HEK293 (cell line): ENCODE measurements at regions not wholly inside any gene's neighbourhood (a gene's known extent, or its start where the extent isn't known, plus 50 kb on each side); places are given as distances from the start of the nearest gene placed in this dataset.

ENCODE experiments used
- CTCF ChIA-PET: fragments of 350-600 bp; formaldehyde crosslinking; extraction: SDS; loops from one replicate; lab custom pipeline; 2021; ENCODE audit warnings: antibody characterized with exemption; lab: Yijun Ruan, JAX
- POLR2A ChIA-PET: fragments of 300-600 bp; formaldehyde crosslinking; extraction: SDS; loops from one replicate; lab custom pipeline; 2020; ENCODE audit warnings: antibody characterized with exemption, inconsistent platforms; lab: Yijun Ruan, JAX
- H3K27ac ChIP-seq: fragments of 200-500 bp; sonication (Bioruptor generic); 2 replicates; pipeline ENCODE4 v1.5.1; 2014; ENCODE audit warnings: low read depth, low read length, control low read depth, inconsistent platforms; ENCODE audit errors: extremely low read depth
- H3K36me3 ChIP-seq, 2 experiments: fragments of 200-500 bp in 1 of 2; sonication (Bioruptor generic) in 1 of 2; 1 replicate in 1 of 2; 2 replicates in 1 of 2; pipeline ENCODE4 v1.5.1; 2014 to 2017; ENCODE audit warnings: inconsistent platforms in 2 of 2, low read length in 2 of 2; ENCODE audit not compliant: control insufficient read depth in 2 of 2, insufficient read depth in 1 of 2
- H3K4me1 ChIP-seq: fragments of 200-500 bp; sonication (Bioruptor generic); 2 replicates; pipeline ENCODE4 v1.5.1; 2014; ENCODE audit warnings: mild to moderate bottlenecking, low read length, inconsistent platforms; ENCODE audit not compliant: control insufficient read depth, insufficient read depth
- H3K4me3 ChIP-seq: 2 replicates; pipeline ENCODE4 v1.5.1; 2011; ENCODE audit warnings: low read depth, mild to moderate bottlenecking, control low read depth, low read length, moderate library complexity
- H3K9me3 ChIP-seq: fragments of 200-500 bp; sonication (Bioruptor generic); 2 replicates; pipeline ENCODE4 v1.5.1; 2014; ENCODE audit warnings: low read depth, low read length, inconsistent platforms; ENCODE audit not compliant: control insufficient read depth, insufficient read depth
- EGR2 ChIP-seq: fragments of 450-650 bp; formaldehyde crosslinking; IDR thresholded peaks from 2 replicates; pipeline ENCODE4 v1.5.1; 2016; ENCODE audit warnings: low read depth, missing biosample characterization, missing genetic modification characterization
- FEZF1 ChIP-seq: fragments of 450-650 bp; formaldehyde crosslinking; IDR thresholded peaks from 2 replicates; pipeline ENCODE4 v1.5.1; 2016; ENCODE audit warnings: missing biosample characterization, missing genetic modification characterization
- YY2 ChIP-seq: fragments of 450-650 bp; formaldehyde crosslinking; IDR thresholded peaks from 2 replicates; pipeline ENCODE4 v1.5.1; 2016; ENCODE audit warnings: missing biosample characterization, missing genetic modification characterization
- ZBTB26 ChIP-seq: fragments of 450-650 bp; formaldehyde crosslinking; optimal IDR thresholded peaks from 2 replicates; pipeline ENCODE3; 2016; ENCODE audit warnings: missing biosample characterization, mild to moderate bottlenecking, missing genetic modification characterization
- ZFHX2 ChIP-seq: fragments of 450-650 bp; formaldehyde crosslinking; conservative IDR thresholded peaks from 2 replicates; pipeline ENCODE4 v1.5.1; 2016; ENCODE audit warnings: missing biosample characterization, missing genetic modification characterization
- ZFP37 ChIP-seq: fragments of 450-650 bp; formaldehyde crosslinking; IDR thresholded peaks from 2 replicates; pipeline ENCODE4 v1.5.1; 2016; ENCODE audit warnings: missing biosample characterization, missing genetic modification characterization
- ZIC2 ChIP-seq: fragments of 450-650 bp; formaldehyde crosslinking; IDR thresholded peaks from 2 replicates; pipeline ENCODE4 v1.5.1; 2016; ENCODE audit warnings: missing biosample characterization, missing genetic modification characterization
- ZNF114 ChIP-seq: fragments of 450-650 bp; formaldehyde crosslinking; IDR thresholded peaks from 2 replicates; pipeline ENCODE4 v1.5.0; 2017; ENCODE audit warnings: missing biosample characterization, missing genetic modification characterization
- ZNF174 ChIP-seq: fragments of 450-650 bp; formaldehyde crosslinking; IDR thresholded peaks from 2 replicates; pipeline ENCODE4 v1.5.0; 2017; ENCODE audit warnings: missing biosample characterization, mild to moderate bottlenecking, missing genetic modification characterization
- ZNF202 ChIP-seq: fragments of 450-650 bp; formaldehyde crosslinking; IDR thresholded peaks from 2 replicates; pipeline ENCODE4 v1.5.1; 2016; ENCODE audit warnings: missing biosample characterization, missing genetic modification characterization, borderline replicate concordance
- ZNF211 ChIP-seq: fragments of 450-650 bp; formaldehyde crosslinking; IDR thresholded peaks from 2 replicates; pipeline ENCODE4 v1.5.1; 2016; ENCODE audit warnings: low read depth, missing biosample characterization, missing genetic modification characterization
- ZNF354C ChIP-seq: fragments of 450-650 bp; formaldehyde crosslinking; IDR thresholded peaks from 2 replicates; pipeline ENCODE4 v1.5.1; 2016; ENCODE audit warnings: missing biosample characterization, missing genetic modification characterization, low read depth, borderline replicate concordance
- ZNF423 ChIP-seq: fragments of 450-650 bp; formaldehyde crosslinking; IDR thresholded peaks from 2 replicates; pipeline ENCODE4 v1.5.1; 2016; ENCODE audit warnings: missing biosample characterization, missing genetic modification characterization
- ZNF501 ChIP-seq: fragments of 450-650 bp; formaldehyde crosslinking; IDR thresholded peaks from 2 replicates; pipeline ENCODE4 v1.5.1; 2016; ENCODE audit warnings: missing biosample characterization, missing genetic modification characterization
- ZNF585B ChIP-seq: fragments of 450-650 bp; formaldehyde crosslinking; IDR thresholded peaks from 2 replicates; pipeline ENCODE4 v1.5.1; 2016; ENCODE audit warnings: missing biosample characterization, missing genetic modification characterization
- ZNF596 ChIP-seq: fragments of 450-650 bp; IDR thresholded peaks from 2 replicates; pipeline ENCODE4 v1.5.0; 2018; ENCODE audit warnings: missing biosample characterization, mild to moderate bottlenecking, missing genetic modification characterization, moderate library complexity
- ZNF610 ChIP-seq: fragments of 450-650 bp; formaldehyde crosslinking; IDR thresholded peaks from 2 replicates; pipeline ENCODE4 v1.5.1; 2016; ENCODE audit warnings: missing biosample characterization, missing genetic modification characterization, borderline replicate concordance
- ZNF677 ChIP-seq: fragments of 450-650 bp; IDR thresholded peaks from 2 replicates; pipeline ENCODE4 v1.5.0; 2018; ENCODE audit warnings: missing biosample characterization, mild to moderate bottlenecking, missing genetic modification characterization, moderate library complexity
- ZNF747 ChIP-seq: fragments of 450-650 bp; formaldehyde crosslinking; IDR thresholded peaks from 2 replicates; pipeline ENCODE4 v1.5.1; 2016; ENCODE audit warnings: missing biosample characterization, missing genetic modification characterization
- ZNF776 ChIP-seq: fragments of 450-650 bp; formaldehyde crosslinking; IDR thresholded peaks from 2 replicates; pipeline ENCODE4 v1.5.0; 2017; ENCODE audit warnings: missing biosample characterization, missing genetic modification characterization, borderline replicate concordance
- ZNF837 ChIP-seq: fragments of 450-650 bp; formaldehyde crosslinking; IDR thresholded peaks from 2 replicates; pipeline ENCODE4 v1.5.1; 2016; ENCODE audit warnings: missing biosample characterization, missing genetic modification characterization
- ZSCAN23 ChIP-seq: fragments of 450-650 bp; formaldehyde crosslinking; IDR thresholded peaks from 2 replicates; pipeline ENCODE4 v1.5.1; 2016; ENCODE audit warnings: missing biosample characterization, missing genetic modification characterization
- TF ChIP-seq, protein P1 (sequence below): fragments of 450-650 bp; formaldehyde crosslinking; IDR thresholded peaks from 2 replicates; pipeline ENCODE4 v1.5.1; 2016; ENCODE audit warnings: missing biosample characterization, missing genetic modification characterization
- TF ChIP-seq, protein P2 (sequence below): fragments of 450-650 bp; formaldehyde crosslinking; IDR thresholded peaks from 2 replicates; pipeline ENCODE4 v1.5.1; 2016; ENCODE audit warnings: missing biosample characterization, missing genetic modification characterization
- TF ChIP-seq, protein P3 (sequence below): fragments of 450-650 bp; formaldehyde crosslinking; IDR thresholded peaks from 2 replicates; pipeline ENCODE4 v1.5.1; 2016; ENCODE audit warnings: missing biosample characterization, missing genetic modification characterization

DNA sequence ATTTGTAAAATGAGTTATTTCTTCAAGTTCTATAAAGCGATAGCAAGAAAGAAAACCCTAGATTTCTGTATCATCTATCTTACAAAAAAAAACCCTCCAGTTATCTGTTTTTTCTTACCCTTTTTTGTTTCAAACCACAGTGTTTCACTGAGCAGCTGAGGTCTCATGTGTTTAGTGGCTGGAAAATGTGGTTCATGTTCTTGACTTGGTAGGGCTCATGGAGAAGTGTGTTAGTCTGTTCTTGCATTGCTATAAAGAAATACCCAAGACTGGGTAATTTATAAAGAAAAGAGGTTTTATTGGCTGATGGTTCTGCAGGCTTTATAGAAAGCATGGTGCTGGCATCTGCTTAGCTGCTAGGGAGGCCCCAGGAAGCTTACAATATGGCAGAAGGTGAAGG, 147.3 kb upstream of the NABP1 start (continued):
- TF ChIP-seq ZNF211 (tag by site-specific recombination) (no peak), ZNF114 (no peak), ZNF501 (tag by site-specific recombination) (no peak), ZNF776 (no peak), EGR2 (tag by site-specific recombination) (no peak)
- TF ChIP-seq, protein P1, sequence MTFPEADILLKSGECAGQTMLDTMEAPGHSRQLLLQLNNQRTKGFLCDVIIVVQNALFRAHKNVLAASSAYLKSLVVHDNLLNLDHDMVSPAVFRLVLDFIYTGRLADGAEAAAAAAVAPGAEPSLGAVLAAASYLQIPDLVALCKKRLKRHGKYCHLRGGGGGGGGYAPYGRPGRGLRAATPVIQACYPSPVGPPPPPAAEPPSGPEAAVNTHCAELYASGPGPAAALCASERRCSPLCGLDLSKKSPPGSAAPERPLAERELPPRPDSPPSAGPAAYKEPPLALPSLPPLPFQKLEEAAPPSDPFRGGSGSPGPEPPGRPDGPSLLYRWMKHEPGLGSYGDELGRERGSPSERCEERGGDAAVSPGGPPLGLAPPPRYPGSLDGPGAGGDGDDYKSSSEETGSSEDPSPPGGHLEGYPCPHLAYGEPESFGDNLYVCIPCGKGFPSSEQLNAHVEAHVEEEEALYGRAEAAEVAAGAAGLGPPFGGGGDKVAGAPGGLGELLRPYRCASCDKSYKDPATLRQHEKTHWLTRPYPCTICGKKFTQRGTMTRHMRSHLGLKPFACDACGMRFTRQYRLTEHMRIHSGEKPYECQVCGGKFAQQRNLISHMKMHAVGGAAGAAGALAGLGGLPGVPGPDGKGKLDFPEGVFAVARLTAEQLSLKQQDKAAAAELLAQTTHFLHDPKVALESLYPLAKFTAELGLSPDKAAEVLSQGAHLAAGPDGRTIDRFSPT (tag by site-specific recombination), result no peak

- H3K36me3 ChIP-seq, result no peaks in the 10 kb centered on the region
- TF ChIP-seq FEZF1 (tag by site-specific recombination), result no peak
- no peak for TF ChIP-seq ZNF114
- no peak for TF ChIP-seq ZNF837
- TF ChIP-seq ZNF677 (tag by site-specific recombination), result no peak
- H3K27ac ChIP-seq, result no peak overlapping the region
- no peak overlapping the region for H3K4me3 ChIP-seq
- ChIA-PET POLR2A (no interaction called here), CTCF (interaction anchor here (0.8 to 1.2 kb wide), 3 partner anchors 12 to 21 kb away, joined by 3 to 5 read pairs (median 3); no protein-coding TSS in a partner anchor)
- no peaks in the 10 kb centered on the region for H3K4me1 ChIP-seq
- no peaks in the 10 kb centered on the region for H3K9me3 ChIP-seq
Measured at GRCh38 chr2:191533693-191534180, 144.2 kb upstream of the NABP1 start.

- no peaks in the 10 kb centered on the region for H3K36me3 ChIP-seq
- H3K27ac ChIP-seq, result no peak overlapping the region
- CTCF ChIA-PET, result interaction anchor here (0.8 to 1.7 kb wide), 5 partner anchors 23 to 486 kb away, joined by 3 to 4 read pairs (median 4); no protein-coding TSS in a partner anchor
- H3K4me3 ChIP-seq, result no peak overlapping the region
- POLR2A ChIA-PET, result no interaction called here
- H3K9me3 ChIP-seq, result no peaks in the 10 kb centered on the region
- no peaks in the 10 kb centered on the region for H3K4me1 ChIP-seq
- TF ChIP-seq YY2 (no peak), ZNF596 (tag by site-specific recombination) (no peak), ZIC2 (tag by site-specific recombination) (no peak)
- TF ChIP-seq, protein P2, sequence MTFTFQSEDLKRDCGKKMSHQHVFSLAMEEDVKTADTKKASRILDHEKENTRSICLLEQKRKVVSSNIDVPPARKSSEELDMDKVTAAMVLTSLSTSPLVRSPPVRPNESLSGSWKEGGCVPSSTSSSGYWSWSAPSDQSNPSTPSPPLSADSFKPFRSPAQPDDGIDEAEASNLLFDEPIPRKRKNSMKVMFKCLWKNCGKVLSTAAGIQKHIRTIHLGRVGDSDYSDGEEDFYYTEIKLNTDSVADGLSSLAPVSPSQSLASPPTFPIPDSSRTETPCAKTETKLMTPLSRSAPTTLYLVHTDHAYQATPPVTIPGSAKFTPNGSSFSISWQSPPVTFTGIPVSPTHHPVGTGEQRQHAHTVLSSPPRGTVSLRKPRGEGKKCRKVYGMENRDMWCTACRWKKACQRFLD (tag by site-specific recombination), result no peak
Measured at GRCh38 chr2:191537921-191538320, 140.0 kb upstream of the NABP1 start.

DNA sequence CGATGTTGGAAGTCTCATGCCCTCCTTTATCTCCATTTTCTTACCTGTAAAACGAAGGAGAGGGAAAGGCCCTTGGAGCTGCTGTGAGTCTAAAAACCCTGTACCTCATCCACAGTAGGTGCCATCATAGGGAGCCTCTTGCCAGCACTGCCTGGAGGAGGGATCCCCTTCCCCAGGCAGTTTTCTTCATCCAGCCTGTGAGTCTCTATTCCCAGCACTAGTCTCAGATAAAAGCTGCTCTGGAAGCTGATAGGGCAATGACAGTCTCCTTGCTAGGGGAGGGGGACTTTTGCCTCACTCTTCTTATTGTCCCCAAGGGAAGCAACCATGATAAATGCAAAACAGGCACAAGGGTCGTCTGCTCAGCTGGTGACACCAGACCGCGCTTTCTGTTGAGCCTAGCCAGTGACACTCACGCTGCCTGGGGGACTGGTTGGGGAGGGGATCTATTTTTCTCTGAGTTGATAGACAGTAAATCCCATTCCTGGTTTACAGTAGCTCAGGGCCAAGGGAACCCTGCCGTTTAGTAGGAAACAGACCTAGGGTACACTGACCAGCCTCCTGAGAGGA, 139.5 kb upstream of the NABP1 start:
- no peaks in the 10 kb centered on the region for H3K4me1 ChIP-seq
- no peaks in the 10 kb centered on the region for H3K9me3 ChIP-seq
- CTCF ChIA-PET, result interaction anchor here (0.5 to 1.7 kb wide), 22 partner anchors 9 to 487 kb away, joined by 3 to 8 read pairs (median 4); no protein-coding TSS in a partner anchor
- POLR2A ChIA-PET, result no interaction called here
- H3K36me3 ChIP-seq, result no peaks in the 10 kb centered on the region
- H3K4me3 ChIP-seq, result no peak overlapping the region
- no peak overlapping the region for H3K27ac ChIP-seq
- no peak for TF ChIP-seq ZNF585B
- no peak for TF ChIP-seq ZFHX2 (tag by site-specific recombination)
- no peak for TF ChIP-seq ZNF423 (tag by site-specific recombination)
- no peak for TF ChIP-seq ZNF610 (tag by site-specific recombination)
- TF ChIP-seq ZNF202 (tag by site-specific recombination), result no peak
- no peak for TF ChIP-seq ZBTB26 (tag by site-specific recombination)
- TF ChIP-seq ZNF747 (tag by site-specific recombination), result no peak
- TF ChIP-seq ZNF354C (tag by site-specific recombination), result no peak
- TF ChIP-seq ZNF174 (tag by site-specific recombination), result no peak
- TF ChIP-seq, protein P3, sequence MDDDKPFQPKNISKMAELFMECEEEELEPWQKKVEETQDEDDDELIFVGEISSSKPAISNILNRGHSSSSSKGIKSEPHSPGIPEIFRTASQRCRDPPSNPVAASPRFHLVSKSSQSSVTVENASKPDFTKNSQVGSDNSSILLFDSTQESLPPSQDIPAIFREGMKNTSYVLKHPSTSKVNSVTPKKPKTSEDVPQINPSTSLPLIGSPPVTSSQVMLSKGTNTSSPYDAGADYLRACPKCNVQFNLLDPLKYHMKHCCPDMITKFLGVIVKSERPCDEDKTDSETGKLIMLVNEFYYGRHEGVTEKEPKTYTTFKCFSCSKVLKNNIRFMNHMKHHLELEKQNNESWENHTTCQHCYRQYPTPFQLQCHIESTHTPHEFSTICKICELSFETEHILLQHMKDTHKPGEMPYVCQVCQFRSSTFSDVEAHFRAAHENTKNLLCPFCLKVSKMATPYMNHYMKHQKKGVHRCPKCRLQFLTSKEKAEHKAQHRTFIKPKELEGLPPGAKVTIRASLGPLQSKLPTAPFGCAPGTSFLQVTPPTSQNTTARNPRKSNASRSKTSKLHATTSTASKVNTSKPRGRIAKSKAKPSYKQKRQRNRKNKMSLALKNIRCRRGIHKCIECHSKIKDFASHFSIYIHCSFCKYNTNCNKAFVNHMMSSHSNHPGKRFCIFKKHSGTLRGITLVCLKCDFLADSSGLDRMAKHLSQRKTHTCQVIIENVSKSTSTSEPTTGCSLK, result no peak
- TF ChIP-seq ZFP37 (tag by site-specific recombination), result no peak
- TF ChIP-seq ZSCAN23 (tag by site-specific recombination), result no peak
